SK-N-SH (cell line): ENCODE measurements at regions not wholly inside any gene's neighbourhood (a gene's known extent, or its start where the extent isn't known, plus 50 kb on each side); places are given as distances from the start of the nearest gene placed in this dataset.
A peak's percentile ranks its signal among the peaks of the same experiment; 100 is the strongest.
"Not testable (repeated sequence)": the region's sequence is repeated elsewhere in the genome, so short reads cannot be mapped to it uniquely, and the experiment has no call there.

Source experiments
- CTCF ChIA-PET: fragments of 300-600, 350-600 bp; formaldehyde crosslinking; extraction: SDS; loops from one replicate; lab custom pipeline; 2021; lab: Yijun Ruan, JAX
- POLR2A ChIA-PET: fragments of 350-600 bp; sonication (Branson Sonifier 250); formaldehyde crosslinking; extraction: SDS; loops from one replicate; lab custom pipeline; 2020; ENCODE audit warnings: antibody characterized with exemption, inconsistent platforms; lab: Yijun Ruan, JAX
- DNase-seq: peaks from one replicate; pipeline ENCODE4 v3.0.0; 2012
- H2AFZ ChIP-seq: fragments of 200-600 bp; sonication (generic); 2 replicates; pipeline ENCODE4 v1.8.1; 2016; ENCODE audit warnings: antibody characterized with exemption, mild to moderate bottlenecking, low read depth
- H3F3A ChIP-seq: fragments of 200-600 bp; sonication (generic); replicated peaks from 2 replicates; pipeline ENCODE3; 2016; ENCODE audit warnings: antibody characterized with exemption, mild to moderate bottlenecking; ENCODE audit not compliant: insufficient read depth
- H3K27ac ChIP-seq, 2 experiments: fragments of 200-500 bp in 1 of 2; fragments of 200-600 bp in 1 of 2; sonication (Bioruptor generic) in 1 of 2; sonication (generic), shearing (Covaris generic) in 1 of 2; 2 replicates each; pipeline versions ENCODE4 v1.5.1 to v1.6.1; 2014 to 2016; ENCODE audit warnings: low read depth in 2 of 2, inconsistent platforms in 1 of 2, low read length in 1 of 2, mild to moderate bottlenecking in 1 of 2, mixed read lengths in 1 of 2
- H3K27me3 ChIP-seq: fragments of 200-600 bp; sonication (generic), shearing (Covaris generic); 2 replicates; pipeline ENCODE4 v1.6.1; 2016; ENCODE audit warnings: mixed run types; ENCODE audit not compliant: insufficient read depth
- H3K36me3 ChIP-seq, 2 experiments: fragments of 200-500 bp in 1 of 2; fragments of 200-600 bp in 1 of 2; sonication (Bioruptor generic) in 1 of 2; sonication (generic) in 1 of 2; replicated peaks in 1 of 2; 2 replicates each; pipeline versions ENCODE3 to v1.5.1; 2014 to 2016; ENCODE audit warnings: low read length in 1 of 2, mild to moderate bottlenecking in 1 of 2; ENCODE audit not compliant: insufficient read depth in 2 of 2, control insufficient read depth in 1 of 2
- H3K4me1 ChIP-seq, 2 experiments: fragments of 200-500 bp in 1 of 2; fragments of 200-600 bp in 1 of 2; sonication (Bioruptor generic) in 1 of 2; sonication (generic), shearing (Covaris generic) in 1 of 2; 2 replicates each; pipeline versions ENCODE4 v1.5.1 to v1.6.1; 2014 to 2016; ENCODE audit warnings: low read depth in 1 of 2, low read length in 1 of 2, mixed run types in 1 of 2; ENCODE audit not compliant: insufficient read depth in 2 of 2, control insufficient read depth in 1 of 2
- H3K4me2 ChIP-seq: fragments of 200-600 bp; sonication (generic), shearing (Covaris generic); 2 replicates; pipeline ENCODE4 v1.6.1; 2017; ENCODE audit warnings: mixed run types
- H3K4me3 ChIP-seq, 2 experiments: fragments of 200-500 bp in 1 of 2; fragments of 200-600 bp in 1 of 2; sonication (Bioruptor generic) in 1 of 2; sonication (generic), shearing (Covaris generic) in 1 of 2; 2 replicates each; pipeline versions ENCODE4 v1.5.1 to v1.8.1; 2014 to 2016; ENCODE audit warnings: low read depth in 2 of 2, inconsistent platforms in 1 of 2, low read length in 1 of 2, mild to moderate bottlenecking in 1 of 2, mixed read lengths in 1 of 2, moderate library complexity in 1 of 2
- H3K79me2 ChIP-seq: fragments of 200-600 bp; sonication (generic); 2 replicates; pipeline ENCODE4 v1.8.1; 2017; ENCODE audit warnings: mild to moderate bottlenecking; ENCODE audit not compliant: insufficient read depth
- H3K9ac ChIP-seq: fragments of 200-600 bp; sonication (generic); 2 replicates; pipeline ENCODE4 v1.6.1; 2017; ENCODE audit warnings: mixed run types
- H3K9me2 ChIP-seq: fragments of 200-600 bp; sonication (generic); 2 replicates; pipeline ENCODE4 v1.6.1; 2017; ENCODE audit warnings: mixed run types
- H3K9me3 ChIP-seq: fragments of 200-600 bp; sonication (generic); 2 replicates; pipeline ENCODE4 v1.6.1; 2017; ENCODE audit warnings: mixed run types, mild to moderate bottlenecking, moderate library complexity
- H4K20me1 ChIP-seq: fragments of 200-600 bp; sonication (generic); 2 replicates; pipeline ENCODE4 v1.6.1; 2017; ENCODE audit warnings: mild to moderate bottlenecking, mixed run types; ENCODE audit not compliant: insufficient read depth
- CHD2 ChIP-seq: fragments of 150-350 bp; IDR thresholded peaks from 2 replicates; pipeline ENCODE4 v1.6.1; 2018; ENCODE audit warnings: low read length; ENCODE audit not compliant: partially characterized antibody
- CTCF ChIP-seq: fragments of 200-600 bp; sonication (generic); IDR thresholded peaks from 2 replicates; pipeline ENCODE4 v1.6.1; 2017; ENCODE audit warnings: antibody characterized with exemption, mild to moderate bottlenecking, moderate library complexity
- EP300 ChIP-seq, 2 experiments: IDR thresholded peaks; 2 replicates each; pipeline versions ENCODE4 v1.4.0 to v1.6.1; 2012; ENCODE audit warnings: borderline replicate concordance in 1 of 2, low read depth in 1 of 2, low read length in 1 of 2
- FOXJ3 ChIP-seq: sonication (generic); formaldehyde crosslinking; IDR thresholded peaks from 2 replicates; pipeline ENCODE4 v1.5.1; 2020; ENCODE audit warnings: mild to moderate bottlenecking, missing genetic modification reagents
- MXI1 ChIP-seq: IDR thresholded peaks from 2 replicates; pipeline ENCODE4 v1.6.1; 2012; ENCODE audit warnings: mild to moderate bottlenecking, low read depth, low read length, improper control_type of control experiment
- NFIC ChIP-seq: IDR thresholded peaks from 2 replicates; pipeline ENCODE4 v1.4.0; 2012; ENCODE audit warnings: borderline replicate concordance
- TAF1 ChIP-seq: IDR thresholded peaks from 2 replicates; pipeline ENCODE4 v1.6.1; 2012; ENCODE audit warnings: low read depth, mild to moderate bottlenecking, low read length, moderate library complexity, borderline replicate concordance
- TCF12 ChIP-seq: IDR thresholded peaks from 2 replicates; pipeline ENCODE4 v1.4.0; 2012
- ZBTB33 ChIP-seq: IDR thresholded peaks from 2 replicates; pipeline ENCODE4 v1.4.0; 2012; ENCODE audit warnings: low read depth, borderline replicate concordance
- WGBS: methylation state at CpG from one replicate; pipeline ENCODE4 v1.1.6; 2017; ENCODE audit warnings: low lambda C conversion rate; 5-methylcytosine and 5-hydroxymethylcytosine counted together

- DNase-seq: no peak
- H3K79me2 ChIP-seq: no peaks in the 10 kb centered on the region
- H2AFZ ChIP-seq: no peak overlapping the region
- H3K4me2 ChIP-seq: no peak overlapping the region
- no peaks in the 10 kb centered on the region for H3K36me3 ChIP-seq
- TF ChIP-seq NFIC (no peak), ZBTB33 (no peak), TCF12 (no peak), FOXJ3 (CRISPR knock-in tag) (no peak), CTCF (no peak), MXI1 (no peak), TAF1 (no peak), CHD2 (no peak), EP300 (IDR thresholded peaks at IDR 0.05; ENCODE audit: borderline replicate concordance in 1 of 2, low read depth in 1 of 2, low read length in 1 of 2) (no peak; a peak in 1 of 4 replicates)
- H3K9me2 ChIP-seq: no peaks in the 10 kb centered on the region
- H3K27me3 ChIP-seq: no peaks in the 10 kb centered on the region
- H3K27ac ChIP-seq: peak overlapping the region in 1 of 2 experiments; percentile 50; a peak in 1 of 4 replicates
- ChIA-PET POLR2A (no interaction called here), CTCF (no interaction called here)
- no peaks in the 10 kb centered on the region for H4K20me1 ChIP-seq
- no peak overlapping the region for H3K9ac ChIP-seq
- H3K9me3 ChIP-seq: no peaks in the 10 kb centered on the region
- 59% methylated on average over 1 of the region's 1 CpG for WGBS
- no peaks in the 10 kb centered on the region for H3F3A ChIP-seq
- H3K4me1 ChIP-seq: peaks cover 0 to 13% of the 10 kb centered on the region in 2 experiments; a peak in 2 of 4 replicates
- no peak overlapping the region for H3K4me3 ChIP-seq
Measured at GRCh38 chr2:210863283-210863682, 306.9 kb downstream of the CPS1 start.

GRCh38 chr2:210871566-210871965 is 315.2 kb downstream of the CPS1 start:
- H4K20me1 ChIP-seq, H3K9me2 ChIP-seq, H2AFZ ChIP-seq, H3K4me2 ChIP-seq, H3K36me3 ChIP-seq, H3K4me1 ChIP-seq, H3F3A ChIP-seq, CTCF ChIA-PET, DNase-seq, H3K27ac ChIP-seq, POLR2A ChIA-PET, H3K9me3 ChIP-seq, H3K79me2 ChIP-seq, H3K9ac ChIP-seq, H3K4me3 ChIP-seq, H3K27me3 ChIP-seq: not testable (repeated sequence)
- WGBS: 80% methylated on average over 3 of the region's 3 CpGs
